Endodermal cell (in vitro differentiated cells): ENCODE measurements at regions not wholly inside any gene's neighbourhood (a gene's known extent, or its start where the extent isn't known, plus 50 kb on each side); places are given as distances from the start of the nearest gene placed in this dataset.

Experiments used
- DNase-seq: peaks from one replicate; pipeline ENCODE4 v3.0.0-alpha.2; 2017
- H3K27ac ChIP-seq: 2 replicates; pipeline ENCODE4 v1.5.1; 2013; ENCODE audit warnings: mild to moderate bottlenecking, low read depth, low read length, moderate library complexity
- H3K27me3 ChIP-seq: 2 replicates; pipeline ENCODE4 v1.6.1; 2013; ENCODE audit warnings: mild to moderate bottlenecking, low read length, moderate library complexity; ENCODE audit not compliant: insufficient read depth, control insufficient read depth, poor library complexity, severe bottlenecking
- H3K36me3 ChIP-seq: 2 replicates; pipeline ENCODE4 v1.7.0; 2013; ENCODE audit warnings: mild to moderate bottlenecking, low read length, moderate library complexity; ENCODE audit not compliant: control insufficient read depth, insufficient read depth
- H3K4me1 ChIP-seq: one replicate; pipeline ENCODE4 v1.7.0; 2013; ENCODE audit warnings: low read length; ENCODE audit not compliant: control insufficient read depth, insufficient read depth
- H3K4me3 ChIP-seq: 2 replicates; pipeline ENCODE4 v1.5.1; 2013; ENCODE audit warnings: mild to moderate bottlenecking, low read length, moderate library complexity
- H3K9ac ChIP-seq: 2 replicates; pipeline ENCODE4 v1.6.1; 2013; ENCODE audit warnings: mild to moderate bottlenecking, low read length, moderate library complexity; ENCODE audit not compliant: poor library complexity, severe bottlenecking; ENCODE audit errors: extremely low read depth
- H3K9me3 ChIP-seq: 2 replicates; pipeline ENCODE4 v1.6.1; 2013; ENCODE audit warnings: mild to moderate bottlenecking, low read length, moderate library complexity; ENCODE audit not compliant: control insufficient read depth
- H3K27ac Mint-ChIP-seq: 2 replicates; pipeline ENCODE4 v1.8.0; 2020; ENCODE audit warnings: mixed read lengths
- H3K27me3 Mint-ChIP-seq: 2 replicates; pipeline ENCODE4 v1.8.0; 2021; ENCODE audit warnings: mild to moderate bottlenecking, mixed read lengths; ENCODE audit not compliant: insufficient read depth
- H3K36me3 Mint-ChIP-seq: 2 replicates; pipeline ENCODE4 v1.8.0; 2020; ENCODE audit warnings: low read depth, mixed read lengths
- H3K4me1 Mint-ChIP-seq: 2 replicates; pipeline ENCODE4 v1.8.0; 2020; ENCODE audit warnings: mixed read lengths
- H3K4me3 Mint-ChIP-seq: 2 replicates; pipeline ENCODE4 v1.8.0; 2020; ENCODE audit warnings: mild to moderate bottlenecking, moderate library complexity, mixed read lengths
- H3K9me3 Mint-ChIP-seq: 2 replicates; pipeline ENCODE4 v1.8.0; 2020; ENCODE audit warnings: mild to moderate bottlenecking, mixed read lengths
- WGBS, 2 experiments: methylation state at CpG; one replicate each; pipeline versions ENCODE4 v1.1.5 to v1.1.7; 2013; ENCODE audit warnings: missing lambda C conversion rate in 2 of 2, mixed read lengths in 1 of 2; ENCODE audit not compliant: insufficient coverage in 1 of 2, insufficient read length in 1 of 2; 5-methylcytosine and 5-hydroxymethylcytosine counted together
- TF ChIP-seq, protein P1 (sequence below): fragments of 200-600 bp; sonication (generic); conservative IDR thresholded peaks from 2 replicates; pipeline ENCODE4 v1.5.0; 2021; ENCODE audit warnings: antibody characterized with exemption, mild to moderate bottlenecking

DNA sequence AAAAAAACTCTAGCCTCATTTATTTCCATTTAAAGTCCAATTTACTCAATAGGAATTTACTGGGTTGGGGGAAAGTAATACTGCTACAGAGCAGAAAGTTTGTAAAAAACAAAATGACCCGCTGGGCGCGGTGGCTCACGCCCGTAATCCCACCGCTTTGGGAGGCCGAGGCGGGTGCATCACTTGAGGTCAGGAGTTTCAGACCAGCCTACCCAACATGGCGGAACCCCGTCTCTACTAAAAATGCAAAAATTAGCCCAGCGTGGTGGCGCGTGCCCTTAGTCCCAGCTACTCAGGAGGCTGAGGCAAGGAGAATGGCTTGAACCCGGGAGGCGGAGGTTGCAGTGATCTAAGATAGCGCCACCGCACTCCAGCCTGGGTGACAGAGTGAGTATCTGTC, 745.6 kb downstream of the SLITRK1 start:
- Histone ChIP-seq H3K36me3 (no peaks in the 10 kb centered on the region), H3K4me3 (no peak overlapping the region), H3K27me3 (no peaks in the 10 kb centered on the region), H3K9me3 (no peaks in the 10 kb centered on the region), H3K4me1 (no peaks in the 10 kb centered on the region), H3K27ac (no peak overlapping the region), H3K9ac (no peak overlapping the region)
- no peak overlapping the region for H3K4me3 Mint-ChIP-seq
- H3K27ac Mint-ChIP-seq, result no peak overlapping the region
- no peaks in the 10 kb centered on the region for H3K4me1 Mint-ChIP-seq
- no peaks in the 10 kb centered on the region for H3K36me3 Mint-ChIP-seq
- no peaks in the 10 kb centered on the region for H3K9me3 Mint-ChIP-seq
- TF ChIP-seq, protein P1, sequence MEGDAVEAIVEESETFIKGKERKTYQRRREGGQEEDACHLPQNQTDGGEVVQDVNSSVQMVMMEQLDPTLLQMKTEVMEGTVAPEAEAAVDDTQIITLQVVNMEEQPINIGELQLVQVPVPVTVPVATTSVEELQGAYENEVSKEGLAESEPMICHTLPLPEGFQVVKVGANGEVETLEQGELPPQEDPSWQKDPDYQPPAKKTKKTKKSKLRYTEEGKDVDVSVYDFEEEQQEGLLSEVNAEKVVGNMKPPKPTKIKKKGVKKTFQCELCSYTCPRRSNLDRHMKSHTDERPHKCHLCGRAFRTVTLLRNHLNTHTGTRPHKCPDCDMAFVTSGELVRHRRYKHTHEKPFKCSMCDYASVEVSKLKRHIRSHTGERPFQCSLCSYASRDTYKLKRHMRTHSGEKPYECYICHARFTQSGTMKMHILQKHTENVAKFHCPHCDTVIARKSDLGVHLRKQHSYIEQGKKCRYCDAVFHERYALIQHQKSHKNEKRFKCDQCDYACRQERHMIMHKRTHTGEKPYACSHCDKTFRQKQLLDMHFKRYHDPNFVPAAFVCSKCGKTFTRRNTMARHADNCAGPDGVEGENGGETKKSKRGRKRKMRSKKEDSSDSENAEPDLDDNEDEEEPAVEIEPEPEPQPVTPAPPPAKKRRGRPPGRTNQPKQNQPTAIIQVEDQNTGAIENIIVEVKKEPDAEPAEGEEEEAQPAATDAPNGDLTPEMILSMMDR, result no peak
- WGBS, 2 experiments, result 87 to 94% methylated on average over 17 of the region's 17 CpGs
- DNase-seq, result no peak
- no peaks in the 10 kb centered on the region for H3K27me3 Mint-ChIP-seq

DNA sequence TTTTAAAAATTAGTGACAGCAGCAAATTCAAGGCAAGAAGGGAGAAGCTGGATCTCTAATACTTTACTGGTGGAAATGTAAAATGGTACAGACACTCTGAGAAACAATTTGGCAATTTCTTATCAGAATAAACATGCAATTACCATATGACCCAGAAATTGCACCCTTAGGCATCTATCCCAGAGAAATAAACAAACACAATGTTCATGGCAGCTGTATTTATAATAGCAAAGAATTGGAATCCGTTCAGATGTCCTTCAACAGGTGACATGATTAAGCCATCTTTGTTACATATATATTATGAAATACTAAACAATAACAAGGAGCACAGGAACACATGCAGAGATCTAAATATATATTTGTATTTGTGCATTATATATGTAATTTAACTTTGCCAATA, 756.5 kb downstream of the SLITRK1 start:
- no peak for DNase-seq
- Mint-ChIP-seq H3K9me3 (no peaks in the 10 kb centered on the region), H3K4me3 (no peak overlapping the region), H3K27me3 (no peaks in the 10 kb centered on the region), H3K36me3 (no peaks in the 10 kb centered on the region), H3K27ac (no peak overlapping the region), H3K4me1 (no peaks in the 10 kb centered on the region)
- H3K9me3 ChIP-seq, result no peaks in the 10 kb centered on the region
- no peak overlapping the region for H3K9ac ChIP-seq
- H3K4me3 ChIP-seq, result no peak overlapping the region
- H3K27me3 ChIP-seq, result no peaks in the 10 kb centered on the region
- H3K4me1 ChIP-seq, result no peaks in the 10 kb centered on the region
- no CpG with 5 or more reads among the region's 1 CpG for WGBS, 2 experiments
- H3K36me3 ChIP-seq, result no peaks in the 10 kb centered on the region
- H3K27ac ChIP-seq, result no peak overlapping the region
- TF ChIP-seq, protein P1, result no peak

GRCh38 chr13:83121896-83122295, 760.4 kb downstream of the SLITRK1 start:
- H3K4me1 Mint-ChIP-seq, result no peaks in the 10 kb centered on the region
- no peak overlapping the region for H3K27ac Mint-ChIP-seq
- no peak overlapping the region for H3K9ac ChIP-seq
- no peak for DNase-seq
- no peaks in the 10 kb centered on the region for H3K9me3 ChIP-seq
- 89% methylated on average over 4 of the region's 4 CpGs; no CpG with 5 or more reads in 1 of the 2 experiments for WGBS, 2 experiments
- H3K4me3 ChIP-seq, result no peak overlapping the region
- H3K4me3 Mint-ChIP-seq, result no peak overlapping the region
- no peaks in the 10 kb centered on the region for H3K9me3 Mint-ChIP-seq
- TF ChIP-seq, protein P1, result no peak
- no peaks in the 10 kb centered on the region for H3K4me1 ChIP-seq
- H3K27me3 Mint-ChIP-seq, result no peaks in the 10 kb centered on the region
- no peaks in the 10 kb centered on the region for H3K36me3 ChIP-seq
- H3K36me3 Mint-ChIP-seq, result no peaks in the 10 kb centered on the region
- H3K27me3 ChIP-seq, result no peaks in the 10 kb centered on the region
- H3K27ac ChIP-seq, result no peak overlapping the region
